Embryonic facial prominence (tissue), 1 donor: ENCODE measurements at regions not wholly inside any gene's neighbourhood (a gene's known extent, or its start where the extent isn't known, plus 50 kb on each side); places are given as distances from the start of the nearest gene placed in this dataset.
"Not testable (repeated sequence)": the region's sequence is repeated elsewhere in the genome, so short reads cannot be mapped to it uniquely, and the experiment has no call there.

Experiments used
- DNase-seq: peaks from one replicate; pipeline ENCODE4 v3.0.0-alpha.2; 2016; ENCODE audit errors: extremely low spot score

DNA sequence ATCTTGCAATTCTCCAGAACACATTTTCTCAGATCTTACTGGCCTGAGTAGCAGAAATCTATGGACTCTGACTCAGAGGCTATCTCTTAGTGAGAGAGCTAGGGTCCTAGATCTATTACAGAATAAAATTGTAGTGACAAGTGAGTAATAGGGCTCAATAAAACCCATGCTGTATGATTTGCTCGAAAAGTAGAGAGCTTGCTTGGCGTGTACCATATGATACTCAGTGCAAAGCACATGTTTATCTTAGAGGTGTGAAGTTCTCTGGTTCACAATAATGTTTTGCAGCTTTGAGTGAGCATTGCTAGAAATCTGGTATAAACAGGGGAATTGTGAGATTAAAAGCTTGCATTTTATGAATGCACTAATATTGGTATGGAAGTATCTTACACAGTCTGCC, 87.8 kb upstream of the PRSS16 start:
- DNase-seq, result no peak

DNA sequence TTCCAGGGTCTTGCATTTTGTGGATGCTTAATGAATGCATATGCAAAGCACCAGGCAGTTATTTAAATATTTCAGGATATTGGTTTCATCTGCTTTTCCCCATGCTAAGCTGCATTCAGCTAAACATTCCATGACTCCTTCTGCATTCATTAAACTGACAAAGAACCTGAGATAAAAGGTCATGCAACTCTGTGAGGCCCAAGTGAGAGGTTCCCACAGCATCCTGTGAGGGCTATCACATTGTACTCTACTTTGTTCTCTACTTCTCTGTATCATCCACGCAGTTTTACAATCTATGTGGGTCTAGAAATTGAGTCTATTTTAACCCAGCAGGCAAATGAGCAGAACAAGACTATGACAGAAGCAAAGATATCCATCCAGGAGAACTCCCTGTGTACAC, 86.4 kb upstream of the PRSS16 start:
- DNase-seq, result no peak

DNA sequence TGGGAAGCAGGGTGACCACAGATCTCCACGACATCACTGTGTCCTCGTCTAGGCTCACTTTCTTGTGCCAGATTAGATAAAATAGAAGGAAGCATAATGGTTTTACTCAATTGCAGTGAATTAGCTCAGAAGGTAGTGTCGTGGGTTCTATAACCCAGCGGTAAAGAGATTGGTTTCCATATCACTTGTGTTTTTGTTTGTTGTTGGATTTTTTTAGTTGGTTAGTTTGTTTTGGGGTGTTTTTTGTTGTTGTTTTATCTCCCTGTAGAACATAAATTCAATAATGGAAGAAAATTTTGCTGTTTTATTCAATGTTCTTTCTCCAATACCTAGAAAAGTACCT, 85.9 kb upstream of the PRSS16 start:
- no peak for DNase-seq

DNA sequence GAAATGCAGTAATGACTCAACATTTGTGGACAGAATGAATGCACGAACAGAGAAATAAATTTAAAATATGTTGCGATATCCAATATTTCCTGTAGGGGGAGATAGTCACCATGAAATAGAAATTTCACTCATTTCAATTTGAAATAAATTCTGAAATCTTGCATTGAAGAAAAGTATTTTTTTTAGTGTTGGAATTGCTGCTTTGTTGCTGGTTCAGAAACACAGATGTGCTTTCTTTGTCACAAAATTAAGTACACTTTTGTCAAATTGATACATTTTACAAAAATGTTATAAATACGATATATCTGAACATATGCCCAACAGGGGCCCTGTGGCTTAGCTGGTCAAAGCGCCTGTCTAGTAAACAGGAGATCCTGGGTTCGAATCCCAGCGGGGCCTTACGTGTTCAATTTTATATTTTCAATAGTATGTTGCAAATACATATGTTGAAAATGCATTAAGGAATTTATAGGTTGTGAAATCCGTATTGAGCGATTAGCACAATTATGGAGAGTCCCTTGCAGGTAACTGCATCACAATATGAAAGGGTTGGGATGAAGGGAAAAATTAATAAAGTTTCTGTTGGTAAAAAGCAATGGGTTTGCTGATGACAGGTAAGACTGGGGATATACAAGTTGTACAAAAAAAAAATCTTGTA, 85.4 kb upstream of the PRSS16 start:
- DNase-seq, result no peak

GRCh38 chr6:27163834-27164233, 83.7 kb upstream of the PRSS16 start:
- no peak for DNase-seq

DNA sequence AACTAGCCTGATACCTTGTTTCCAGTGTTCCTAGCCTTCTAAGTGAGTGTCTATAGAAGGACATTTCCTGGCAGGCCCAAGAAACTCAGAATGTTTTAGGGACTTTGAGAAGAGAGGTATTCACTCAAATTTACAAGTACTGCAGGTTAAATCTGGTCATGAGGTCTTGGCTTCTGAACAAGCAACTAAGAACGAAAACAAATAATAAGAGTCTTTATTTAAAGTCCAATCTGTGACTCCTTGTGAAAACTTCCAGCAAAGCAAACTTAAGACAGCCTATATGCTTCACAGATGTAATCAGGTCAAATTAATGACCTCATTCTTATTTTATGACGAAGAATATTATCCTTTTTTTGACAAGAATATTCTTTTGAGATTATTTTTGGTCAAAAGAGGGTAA, 79.4 kb upstream of the PRSS16 start:
- DNase-seq, result no peak

GRCh38 chr6:27168586-27169443, 78.7 kb upstream of the PRSS16 start:
- no peak for DNase-seq

DNA sequence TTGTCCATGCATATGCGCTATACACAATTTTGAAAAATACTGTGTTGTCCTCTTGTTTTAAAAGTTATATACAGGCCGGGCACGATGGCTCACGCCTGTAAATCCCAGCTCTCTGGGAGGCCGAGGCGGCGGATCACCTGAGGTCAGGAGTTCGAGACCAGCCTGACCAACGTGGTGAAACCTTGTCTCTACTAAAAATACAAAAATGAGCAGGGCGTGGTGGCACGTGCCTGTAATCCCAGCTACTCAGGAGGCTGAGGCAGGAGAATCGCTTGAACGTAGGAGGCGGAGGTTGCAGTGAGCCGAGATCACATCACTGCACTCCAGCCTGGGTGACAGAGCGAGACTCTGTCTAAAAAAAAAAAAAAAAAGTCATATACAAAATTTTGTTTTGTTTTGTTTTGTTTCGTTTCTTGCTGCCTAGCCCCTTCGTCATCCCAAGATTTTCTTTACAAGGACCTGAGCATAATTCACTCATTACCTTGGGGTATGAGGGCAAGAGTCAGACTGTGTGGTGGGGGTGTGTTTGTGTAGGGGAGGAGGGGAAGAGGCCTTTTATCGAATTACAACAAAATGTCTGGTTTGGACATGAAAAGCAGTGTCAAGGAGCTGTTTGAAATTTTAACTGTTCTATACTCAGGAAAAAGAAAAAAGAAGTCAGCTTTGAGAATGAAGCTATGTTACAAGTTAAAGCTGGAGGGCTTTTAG, 74.8 kb upstream of the PRSS16 start:
- not testable (repeated sequence) for DNase-seq

DNA sequence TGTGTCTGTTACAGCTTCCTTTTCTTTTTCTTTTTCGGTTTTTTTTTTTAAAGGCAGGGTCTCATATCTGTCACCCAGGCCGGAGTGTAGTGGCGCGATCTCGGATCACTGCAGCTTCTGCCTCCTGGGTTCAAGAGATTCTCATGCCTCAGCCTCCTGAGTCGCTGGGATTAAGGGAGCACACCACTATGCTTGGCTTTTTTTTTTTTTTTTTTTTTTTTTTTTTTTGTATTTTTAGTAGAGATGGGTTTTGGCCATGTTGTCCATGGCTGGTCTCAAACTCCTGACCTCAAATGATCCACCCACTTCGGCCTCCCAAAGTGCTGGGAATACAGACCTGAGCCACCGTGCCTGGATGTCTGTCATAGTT, 74.3 kb upstream of the PRSS16 start:
- DNase-seq, result not testable (repeated sequence)

GRCh38 chr6:27174958-27175357, 72.5 kb upstream of the PRSS16 start:
- DNase-seq, result no peak

- no peak for DNase-seq
Measured at GRCh38 chr6:27176096-27176495, 71.4 kb upstream of the PRSS16 start.

- peak; percentile 50 for DNase-seq
Measured at GRCh38 chr6:27176523-27177484, 70.7 kb upstream of the PRSS16 start.

DNA sequence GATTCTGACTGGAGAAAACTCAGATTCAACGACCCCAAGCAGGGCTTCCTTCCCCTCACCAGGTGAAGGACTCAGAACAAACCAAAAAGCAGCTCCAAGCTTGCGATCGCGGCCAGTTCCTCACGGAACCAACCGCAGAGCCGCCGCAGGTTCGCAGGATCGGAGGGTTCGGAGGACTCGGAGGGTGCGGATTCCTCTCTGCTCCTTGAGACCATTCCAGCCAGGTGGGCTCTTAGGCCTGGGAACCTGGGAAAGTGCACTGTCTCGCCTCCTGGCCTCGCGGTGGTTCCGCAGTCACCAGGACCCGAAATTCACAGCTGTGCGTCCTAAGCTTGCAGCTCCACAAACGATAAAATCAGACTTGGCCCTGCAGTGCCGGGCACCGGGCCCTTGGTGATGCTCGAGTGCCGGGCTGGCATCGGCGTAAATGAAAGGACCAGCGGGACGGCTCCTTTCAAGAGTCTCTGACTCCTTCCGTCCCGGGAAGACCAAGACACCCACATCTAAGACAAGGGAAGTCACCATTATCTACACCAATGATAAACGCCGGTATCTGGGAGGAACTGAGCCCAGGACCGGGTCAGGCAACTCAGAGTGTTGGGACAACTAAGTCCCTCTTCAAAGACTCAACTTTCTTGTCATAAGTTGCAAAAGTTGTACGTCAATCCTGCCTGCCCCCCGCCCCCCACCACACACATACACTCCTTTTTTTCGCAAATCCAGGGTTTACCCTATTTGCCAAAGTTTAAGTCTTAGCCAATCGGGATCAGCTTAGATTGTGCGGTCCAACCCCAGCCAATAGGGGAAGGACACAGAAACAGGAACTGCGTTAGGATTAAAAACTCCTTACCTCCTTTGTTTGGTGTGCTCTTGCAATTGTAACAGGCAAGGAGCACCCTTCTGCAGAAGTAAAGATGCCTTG, 69.8 kb upstream of the PRSS16 start:
- peak; percentile 82 for DNase-seq

GRCh38 chr6:27178407-27178730, 69.1 kb upstream of the PRSS16 start:
- no peak for DNase-seq

DNA sequence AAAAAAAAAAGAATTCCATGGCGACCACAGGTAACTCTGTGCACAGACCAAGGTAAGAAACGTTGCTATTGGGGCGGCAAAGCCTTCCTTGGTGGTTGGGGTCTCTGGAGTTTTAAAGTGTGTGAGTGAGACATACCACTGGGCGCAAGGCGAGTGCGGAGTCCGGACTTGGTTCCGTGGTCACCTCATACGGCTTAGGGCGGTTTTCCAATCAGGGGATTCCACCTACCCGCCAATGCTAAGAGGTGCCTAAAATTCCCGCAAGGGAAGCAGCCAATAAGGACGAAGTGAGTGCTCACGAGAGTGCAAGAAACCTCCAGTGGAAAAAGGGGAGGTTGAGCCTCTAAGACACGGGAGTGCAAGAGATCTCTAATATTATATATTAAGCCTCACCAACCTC, 68.6 kb upstream of the PRSS16 start:
- DNase-seq, result no peak

DNA sequence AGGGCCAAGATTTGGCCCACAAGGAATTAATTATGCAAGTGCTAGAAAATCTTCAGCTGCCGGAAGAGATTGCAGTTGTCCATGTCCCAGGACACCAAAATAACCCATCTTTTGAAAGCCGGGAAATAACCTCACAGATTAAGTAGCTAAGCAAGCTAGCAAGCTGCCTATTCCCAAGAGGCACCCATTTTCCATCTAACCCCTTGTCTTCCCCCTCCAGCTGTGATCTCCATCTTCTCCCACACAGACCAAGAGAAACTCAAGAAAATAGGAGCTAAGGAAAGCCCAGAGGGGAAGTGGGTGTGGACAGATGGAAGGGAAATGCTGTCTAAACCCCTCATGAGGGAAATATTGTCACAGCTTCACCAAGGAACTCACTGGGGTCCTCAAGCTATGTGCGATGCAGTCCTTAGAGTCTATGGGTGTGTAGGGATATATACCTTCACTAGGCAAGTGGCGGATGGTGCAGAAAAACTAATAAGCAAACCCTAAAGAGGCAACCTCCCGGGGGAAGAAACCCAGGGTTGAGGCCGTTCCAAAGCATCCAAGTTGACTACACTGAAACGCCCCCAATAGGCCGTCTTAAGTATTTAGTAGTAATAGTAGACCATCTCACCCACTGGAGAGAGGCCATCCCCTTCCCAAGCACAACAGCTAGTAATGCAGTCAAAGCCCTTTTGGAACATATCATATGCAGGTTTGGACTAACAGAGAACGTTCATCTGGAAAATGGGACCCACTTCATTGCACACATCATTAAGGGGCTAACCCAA, 64.3 kb upstream of the PRSS16 start:
- no peak for DNase-seq

GRCh38 chr6:27187231-27188060, 60.1 kb upstream of the PRSS16 start:
- DNase-seq, result no peak

DNA sequence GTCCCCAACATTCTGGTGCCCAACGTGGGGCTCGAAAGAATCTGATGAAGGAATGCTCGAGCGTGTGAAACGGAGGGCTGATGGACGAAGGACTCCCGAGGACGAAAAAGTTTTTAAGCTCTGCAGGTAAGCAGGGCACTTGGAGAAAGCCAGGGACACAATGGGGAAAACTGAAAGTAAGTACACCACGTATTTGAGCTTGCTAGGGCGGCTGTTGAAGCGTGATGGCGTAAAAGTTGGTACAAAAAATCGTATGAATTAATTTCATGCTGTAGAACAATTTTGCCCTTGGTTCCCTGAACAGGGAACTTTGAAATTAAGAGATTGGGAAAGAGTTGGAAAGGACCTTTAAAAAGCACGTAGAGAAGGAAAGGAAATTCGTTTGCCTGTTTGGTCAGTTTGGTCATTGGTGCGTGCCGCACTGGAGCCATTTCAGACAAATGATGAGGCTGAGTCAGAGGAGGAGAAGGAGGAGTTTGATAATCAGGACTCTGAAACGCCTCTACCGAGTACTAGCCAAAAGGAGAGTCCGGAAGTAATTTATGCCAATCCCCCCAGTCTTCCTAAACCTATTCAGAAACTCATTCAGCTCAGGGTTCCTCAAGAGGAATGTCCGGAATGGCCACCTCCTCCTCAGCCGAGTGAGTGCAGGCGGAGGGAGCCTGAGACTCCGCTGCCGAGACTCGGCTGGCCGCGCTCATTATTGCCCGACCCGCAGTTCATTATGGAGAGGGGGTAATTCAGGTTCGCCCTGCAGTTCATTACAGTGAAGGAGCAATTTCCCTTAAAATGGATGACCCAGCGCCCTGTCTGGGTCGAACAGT, 59.2 kb upstream of the PRSS16 start:
- DNase-seq, result peak; percentile 37
